RWPE2 (cell line): ENCODE measurements at regions not wholly inside any gene's neighbourhood (a gene's known extent, or its start where the extent isn't known, plus 50 kb on each side); places are given as distances from the start of the nearest gene placed in this dataset.
A peak's percentile ranks its signal among the peaks of the same experiment; 100 is the strongest.

ENCODE experiments used
- ATAC-seq: fragments of 200-7000 bp; cut with Tn5 transposase; 3 replicates; pipeline ENCODE4 v1.9.1; 2021; ENCODE audit warnings: low read depth
- DNase-seq: peaks from one replicate; pipeline ENCODE4 v3.0.0-alpha.2; 2020; ENCODE audit warnings: low spot score
- H3K27ac ChIP-seq: fragments of 450-650 bp; 2 replicates; pipeline ENCODE4 v1.5.1; 2017; ENCODE audit warnings: mild to moderate bottlenecking; ENCODE audit not compliant: poor library complexity, severe bottlenecking
- H3K27me3 ChIP-seq: fragments of 250-450 bp; sonication (Bioruptor Pico); 2 replicates; pipeline ENCODE4 v1.5.1; 2021; ENCODE audit warnings: mild to moderate bottlenecking, moderate library complexity; ENCODE audit not compliant: insufficient read depth, poor library complexity, severe bottlenecking
- H3K36me3 ChIP-seq: fragments of 250-450 bp; sonication (Bioruptor Pico); 2 replicates; pipeline ENCODE4 v1.5.1; 2020; ENCODE audit warnings: low read depth, mild to moderate bottlenecking, moderate library complexity
- H3K4me1 ChIP-seq: fragments of 250-450 bp; sonication (Bioruptor Pico); 2 replicates; pipeline ENCODE4 v1.5.1; 2021; ENCODE audit warnings: mild to moderate bottlenecking, moderate library complexity; ENCODE audit not compliant: insufficient read depth, poor library complexity, severe bottlenecking
- H3K4me3 ChIP-seq: fragments of 250-450 bp; sonication (Bioruptor Pico); 2 replicates; pipeline ENCODE4 v1.5.1; 2021; ENCODE audit warnings: mild to moderate bottlenecking, moderate library complexity; ENCODE audit not compliant: severe bottlenecking
- H3K9me3 ChIP-seq: fragments of 250-450 bp; sonication (Bioruptor Pico); 2 replicates; pipeline ENCODE4 v1.5.1; 2021; ENCODE audit warnings: mild to moderate bottlenecking, moderate library complexity; ENCODE audit not compliant: severe bottlenecking
- TF ChIP-seq, protein P1 (sequence below): fragments of 450-650 bp; IDR thresholded peaks from one replicate; pipeline ENCODE4 v1.5.1; 2017; ENCODE audit warnings: mild to moderate bottlenecking, moderate library complexity; ENCODE audit not compliant: poor library complexity, severe bottlenecking

DNA sequence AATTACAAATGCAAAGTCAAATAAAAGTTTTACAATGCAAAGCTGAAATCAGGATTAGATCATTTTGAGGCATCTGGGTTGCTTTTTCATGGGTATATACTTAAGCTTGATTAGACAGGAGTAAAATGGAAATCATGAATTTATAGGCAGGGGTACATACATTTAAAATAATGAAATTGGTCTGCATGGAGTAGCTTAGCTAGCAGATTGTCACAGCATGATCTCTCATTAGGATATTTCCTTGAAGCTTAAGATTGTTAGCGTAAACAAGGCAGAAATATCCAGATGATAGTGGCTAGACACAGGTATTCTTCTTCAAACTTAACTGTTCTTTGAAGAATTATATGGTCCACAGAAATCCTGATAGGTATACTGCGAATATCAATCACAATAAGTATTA lies 1627.0 kb upstream of the PCDH20 start:
- no peak overlapping the region for H3K27ac ChIP-seq
- no peak for ATAC-seq
- TF ChIP-seq, protein P1, sequence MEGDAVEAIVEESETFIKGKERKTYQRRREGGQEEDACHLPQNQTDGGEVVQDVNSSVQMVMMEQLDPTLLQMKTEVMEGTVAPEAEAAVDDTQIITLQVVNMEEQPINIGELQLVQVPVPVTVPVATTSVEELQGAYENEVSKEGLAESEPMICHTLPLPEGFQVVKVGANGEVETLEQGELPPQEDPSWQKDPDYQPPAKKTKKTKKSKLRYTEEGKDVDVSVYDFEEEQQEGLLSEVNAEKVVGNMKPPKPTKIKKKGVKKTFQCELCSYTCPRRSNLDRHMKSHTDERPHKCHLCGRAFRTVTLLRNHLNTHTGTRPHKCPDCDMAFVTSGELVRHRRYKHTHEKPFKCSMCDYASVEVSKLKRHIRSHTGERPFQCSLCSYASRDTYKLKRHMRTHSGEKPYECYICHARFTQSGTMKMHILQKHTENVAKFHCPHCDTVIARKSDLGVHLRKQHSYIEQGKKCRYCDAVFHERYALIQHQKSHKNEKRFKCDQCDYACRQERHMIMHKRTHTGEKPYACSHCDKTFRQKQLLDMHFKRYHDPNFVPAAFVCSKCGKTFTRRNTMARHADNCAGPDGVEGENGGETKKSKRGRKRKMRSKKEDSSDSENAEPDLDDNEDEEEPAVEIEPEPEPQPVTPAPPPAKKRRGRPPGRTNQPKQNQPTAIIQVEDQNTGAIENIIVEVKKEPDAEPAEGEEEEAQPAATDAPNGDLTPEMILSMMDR = no peak
- H3K27me3 ChIP-seq = no peaks in the 10 kb centered on the region
- no peak overlapping the region for H3K4me3 ChIP-seq
- no peaks in the 10 kb centered on the region for H3K4me1 ChIP-seq
- no peaks in the 10 kb centered on the region for H3K36me3 ChIP-seq
- H3K9me3 ChIP-seq = no peaks in the 10 kb centered on the region
- DNase-seq = no peak

- Histone ChIP-seq H3K4me1 (no peaks in the 10 kb centered on the region), H3K36me3 (no peaks in the 10 kb centered on the region), H3K27ac (no peak overlapping the region), H3K4me3 (no peak overlapping the region), H3K9me3 (no peaks in the 10 kb centered on the region), H3K27me3 (no peaks in the 10 kb centered on the region)
- peak; percentile 61; the same call in 2 of the 3 replicates for ATAC-seq
- TF ChIP-seq, protein P1 = no peak
- DNase-seq = no peak
Measured at GRCh38 chr13:63041640-63042414, 1626.2 kb upstream of the PCDH20 start.

DNA sequence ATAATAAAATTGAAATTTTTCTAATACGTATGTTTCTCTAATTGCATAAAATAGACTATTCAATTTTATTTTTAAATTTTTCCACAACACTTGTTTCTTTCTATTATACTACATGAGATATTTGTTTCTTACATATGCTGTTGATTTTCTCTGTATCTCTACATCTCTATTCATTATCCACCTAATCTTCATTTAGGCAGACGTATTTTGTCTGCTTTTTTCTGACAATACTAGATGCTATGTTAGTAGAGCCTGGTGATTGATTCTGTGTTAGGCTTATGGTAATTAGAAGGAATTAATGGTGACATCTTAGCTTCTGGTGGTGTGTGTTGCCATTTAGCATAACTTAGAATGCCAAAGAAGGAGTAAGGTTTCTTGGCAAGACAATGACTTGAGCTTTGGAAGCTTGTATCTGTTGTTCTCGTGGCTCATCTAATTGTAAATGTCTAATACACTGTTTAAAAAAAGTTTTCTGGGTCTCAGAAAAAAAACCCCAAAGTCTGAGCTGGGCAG lies 1610.7 kb upstream of the PCDH20 start:
- DNase-seq = no peak
- Histone ChIP-seq H3K4me3 (no peak overlapping the region), H3K27me3 (no peaks in the 10 kb centered on the region), H3K9me3 (no peaks in the 10 kb centered on the region), H3K4me1 (no peaks in the 10 kb centered on the region), H3K27ac (no peak overlapping the region), H3K36me3 (no peaks in the 10 kb centered on the region)
- no peak for ATAC-seq
- TF ChIP-seq, protein P1 = no peak

DNA sequence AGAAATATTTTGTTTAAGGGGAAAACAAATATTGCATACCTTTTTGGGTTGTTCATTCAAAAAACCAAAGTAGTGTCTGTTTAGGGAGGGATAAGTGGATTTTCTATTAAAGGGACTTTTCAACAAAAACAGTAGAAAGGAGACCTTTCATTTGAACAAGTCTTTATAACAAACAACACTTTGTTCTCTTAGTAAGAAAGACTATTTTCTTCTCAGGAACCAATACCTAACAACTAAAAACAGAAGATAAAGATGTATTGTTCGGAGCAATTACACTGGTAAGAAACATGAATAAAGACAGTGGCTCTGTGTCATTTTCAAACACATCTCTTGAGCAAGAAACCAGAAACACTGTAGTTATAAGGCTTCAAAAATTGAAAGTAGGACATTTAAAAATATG lies 1610.1 kb upstream of the PCDH20 start:
- Histone ChIP-seq H3K27me3 (no peaks in the 10 kb centered on the region), H3K36me3 (no peaks in the 10 kb centered on the region), H3K4me3 (no peak overlapping the region), H3K9me3 (no peaks in the 10 kb centered on the region), H3K27ac (no peak overlapping the region), H3K4me1 (no peaks in the 10 kb centered on the region)
- ATAC-seq (no peak), DNase-seq (no peak)
- TF ChIP-seq, protein P1 = no peak

DNA sequence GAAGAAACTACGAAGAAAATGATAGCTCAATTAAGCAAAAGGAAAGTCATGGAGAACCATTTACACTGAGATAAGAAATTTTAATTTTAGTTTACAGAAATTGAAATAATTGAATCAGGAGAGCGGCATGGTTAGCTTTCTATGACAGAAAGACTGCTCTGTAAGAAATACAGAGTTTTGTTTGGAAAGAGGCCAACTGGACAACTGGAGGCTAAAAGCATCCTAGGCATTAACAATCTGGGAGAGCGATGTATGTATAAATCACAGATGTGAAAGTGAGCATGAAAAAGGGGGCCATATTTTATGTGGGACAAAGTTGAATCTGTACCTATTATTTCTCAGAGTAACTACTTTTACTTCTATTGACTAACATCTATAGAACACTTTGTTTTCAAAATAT lies 1608.8 kb upstream of the PCDH20 start:
- H3K27me3 ChIP-seq = no peaks in the 10 kb centered on the region
- ATAC-seq (no peak), DNase-seq (no peak)

More for the DNA sequence above, 1608.8 kb upstream of the PCDH20 start:
- Histone ChIP-seq H3K27ac (no peak overlapping the region), H3K4me3 (no peak overlapping the region), H3K4me1 (no peaks in the 10 kb centered on the region), H3K9me3 (no peaks in the 10 kb centered on the region), H3K36me3 (no peaks in the 10 kb centered on the region)
- TF ChIP-seq, protein P1 = no peak
